GM23338 (cell line): ENCODE measurements at regions not wholly inside any gene's neighbourhood (a gene's known extent, or its start where the extent isn't known, plus 50 kb on each side); places are given as distances from the start of the nearest gene placed in this dataset.

Source experiments
- ATAC-seq: fragments of 200-7000 bp; cut with Tn5 transposase; 3 replicates; pipeline ENCODE4 v1.9.1; 2020
- DNase-seq: peaks from one replicate; pipeline ENCODE4 v3.0.0-alpha.2; 2015; ENCODE audit warnings: low spot score
- H2AFZ ChIP-seq: fragments of 200-600 bp; sonication (generic); 2 replicates; pipeline ENCODE4 v1.8.0; 2016; ENCODE audit warnings: antibody characterized with exemption, mild to moderate bottlenecking, moderate library complexity
- H3F3A ChIP-seq: fragments of 200-600 bp; sonication (generic); replicated peaks from 2 replicates; pipeline ENCODE4 v1.8.0; 2017; ENCODE audit warnings: antibody characterized with exemption, mixed run types, low read depth
- H3K27ac ChIP-seq: fragments of 200-600 bp; sonication (generic); 2 replicates; pipeline ENCODE4 v1.6.1; 2016; ENCODE audit warnings: low read depth
- H3K27me3 ChIP-seq: fragments of 200-600 bp; sonication (generic); 2 replicates; pipeline ENCODE4 v1.8.0; 2016; ENCODE audit warnings: mild to moderate bottlenecking, mixed run types, moderate library complexity; ENCODE audit not compliant: insufficient read depth
- H3K36me3 ChIP-seq: fragments of 200-600 bp; sonication (generic); 2 replicates; pipeline ENCODE4 v1.8.0; 2016; ENCODE audit warnings: mild to moderate bottlenecking; ENCODE audit not compliant: insufficient read depth
- H3K4me1 ChIP-seq: fragments of 200-600 bp; sonication (generic); 2 replicates; pipeline ENCODE4 v1.8.0; 2016; ENCODE audit warnings: mild to moderate bottlenecking, moderate library complexity; ENCODE audit not compliant: insufficient read depth
- H3K4me2 ChIP-seq: fragments of 200-600 bp; sonication (generic); 2 replicates; pipeline ENCODE4 v1.7.1; 2017; ENCODE audit warnings: mixed run types
- H3K4me3 ChIP-seq: fragments of 200-600 bp; sonication (generic); 2 replicates; pipeline ENCODE4 v1.6.1; 2016; ENCODE audit warnings: mixed run types
- H3K79me2 ChIP-seq: fragments of 200-600 bp; sonication (generic); replicated peaks from 2 replicates; pipeline ENCODE4 v1.8.0; 2017; ENCODE audit warnings: mild to moderate bottlenecking; ENCODE audit not compliant: insufficient read depth
- H3K9me2 ChIP-seq: fragments of 200-600 bp; sonication (generic); 2 replicates; pipeline ENCODE4 v1.8.0; 2017; ENCODE audit not compliant: insufficient read depth
- H4K20me1 ChIP-seq: fragments of 200-600 bp; sonication (generic); replicated peaks from 2 replicates; pipeline ENCODE4 v1.8.0; 2017; ENCODE audit warnings: mild to moderate bottlenecking; ENCODE audit not compliant: insufficient read depth
- H3K27ac Mint-ChIP-seq: 2 replicates; pipeline ENCODE4 v1.8.0; 2020; ENCODE audit warnings: inconsistent platforms, mild to moderate bottlenecking, moderate library complexity, mixed read lengths
- H3K27me3 Mint-ChIP-seq: 3 replicates; pipeline ENCODE4 v1.8.0; 2022; ENCODE audit warnings: low read depth, mild to moderate bottlenecking, moderate library complexity, mixed read lengths, inconsistent platforms; ENCODE audit not compliant: insufficient read depth, poor library complexity
- H3K36me3 Mint-ChIP-seq: 3 replicates; pipeline ENCODE4 v1.8.0; 2021; ENCODE audit warnings: low read depth, mild to moderate bottlenecking, inconsistent platforms, moderate library complexity, mixed read lengths
- H3K4me1 Mint-ChIP-seq: 3 replicates; pipeline ENCODE4 v1.8.0; 2020; ENCODE audit warnings: mild to moderate bottlenecking, inconsistent platforms, mixed read lengths
- H3K4me3 Mint-ChIP-seq: 3 replicates; pipeline ENCODE4 v1.8.0; 2021; ENCODE audit warnings: moderate library complexity, mild to moderate bottlenecking, inconsistent platforms, mixed read lengths
- H3K9me3 Mint-ChIP-seq: 3 replicates; pipeline ENCODE4 v1.8.0; 2020; ENCODE audit warnings: moderate library complexity, mild to moderate bottlenecking, inconsistent platforms, mixed read lengths
- CREB1 ChIP-seq: fragments of 250-450 bp; sonication (Bioruptor Pico); IDR thresholded peaks from 2 replicates; pipeline ENCODE4 v1.5.0; 2020; ENCODE audit warnings: low read depth, mild to moderate bottlenecking, moderate library complexity
- EZH2phosphoT487 ChIP-seq: fragments of 200-600 bp; sonication (generic); IDR thresholded peaks from one replicate; pipeline ENCODE4 v1.8.1; 2018; ENCODE audit warnings: antibody characterized with exemption; ENCODE audit not compliant: unreplicated experiment
- JUNB ChIP-seq: IDR thresholded peaks from one replicate; pipeline ENCODE4 v1.6.1; 2016; ENCODE audit warnings: antibody characterized with exemption; ENCODE audit not compliant: unreplicated experiment
- NANOG ChIP-seq: IDR thresholded peaks from 2 replicates; pipeline ENCODE4 v1.6.1; 2016; ENCODE audit warnings: antibody characterized with exemption, borderline replicate concordance
- POLR2AphosphoS5 ChIP-seq: IDR thresholded peaks from 2 replicates; pipeline ENCODE4 v1.6.1; 2016; ENCODE audit warnings: antibody characterized with exemption, low read depth
- ZNF114 ChIP-seq: fragments of 250-450 bp; sonication (Bioruptor Pico); IDR thresholded peaks from 2 replicates; pipeline ENCODE4 v1.5.0; 2020; ENCODE audit warnings: mild to moderate bottlenecking, moderate library complexity
- ZNF331 ChIP-seq: fragments of 250-450 bp; sonication (Bioruptor Pico); IDR thresholded peaks from 2 replicates; pipeline ENCODE4 v1.5.0; 2020; ENCODE audit warnings: low read depth, mild to moderate bottlenecking, moderate library complexity
- TF ChIP-seq, protein P1 (sequence below): IDR thresholded peaks from 2 replicates; pipeline ENCODE4 v1.6.1; 2016; ENCODE audit warnings: antibody characterized with exemption
- TF ChIP-seq, protein P2 (sequence below), 2 experiments: fragments of 200-600 bp in 1 of 2; sonication (generic) in 1 of 2; conservative IDR thresholded peaks; 2 replicates each; pipeline versions ENCODE4 v1.5.1 to v1.6.1; 2016 to 2017; ENCODE audit warnings: antibody characterized with exemption in 2 of 2, low read depth in 2 of 2, mild to moderate bottlenecking in 2 of 2, moderate library complexity in 1 of 2
- TF ChIP-seq, protein P3 (sequence below): fragments of 250-450 bp; sonication (Bioruptor Pico); IDR thresholded peaks from 2 replicates; pipeline ENCODE4 v1.5.0; 2020; ENCODE audit warnings: mild to moderate bottlenecking, moderate library complexity
- TF ChIP-seq, protein P4 (sequence below): IDR thresholded peaks from one replicate; pipeline ENCODE4 v1.6.1; 2018; ENCODE audit warnings: antibody characterized with exemption; ENCODE audit not compliant: unreplicated experiment

DNA sequence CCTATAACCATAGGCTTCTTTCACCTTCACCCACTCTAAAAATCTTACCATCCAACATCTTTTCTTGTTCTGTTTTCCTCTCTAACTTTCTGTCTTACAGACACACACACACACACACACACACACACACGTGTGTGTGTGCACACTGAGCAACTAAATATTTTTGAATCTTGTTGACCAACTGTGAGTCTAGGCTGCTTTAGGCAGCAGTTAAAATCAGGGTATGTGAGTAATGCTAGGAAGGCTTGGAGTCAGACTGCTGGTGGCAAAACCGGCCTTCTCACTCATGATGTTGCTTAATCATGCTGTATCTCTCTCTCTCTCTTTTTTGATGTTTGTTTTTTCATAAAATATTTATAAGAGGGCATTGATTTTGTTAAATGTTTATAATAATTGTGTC is 103.1 kb upstream of the TBX18 start:
- Histone ChIP-seq H3K4me3 (no peak overlapping the region), H3K4me2 (no peak overlapping the region), H4K20me1 (no peaks in the 10 kb centered on the region), H3K27ac (no peak overlapping the region), H3K27me3 (no peaks in the 10 kb centered on the region), H2AFZ (no peak overlapping the region; the same call in 1 of the 2 replicates), H3K36me3 (no peaks in the 10 kb centered on the region), H3F3A (no peaks in the 10 kb centered on the region), H3K9me2 (no peaks in the 10 kb centered on the region), H3K4me1 (no peaks in the 10 kb centered on the region), H3K79me2 (no peaks in the 10 kb centered on the region)
- Mint-ChIP-seq H3K27ac (no peak overlapping the region), H3K4me3 (no peak overlapping the region), H3K36me3 (no peaks in the 10 kb centered on the region), H3K4me1 (no peaks in the 10 kb centered on the region; the same call in 2 of the 3 replicates), H3K9me3 (no peaks in the 10 kb centered on the region), H3K27me3 (peaks cover 2% of the 10 kb centered on the region)
- TF ChIP-seq NANOG (no peak), ZNF114 (CRISPR knock-in tag) (no peak), ZNF331 (CRISPR knock-in tag) (no peak), POLR2AphosphoS5 (no peak), EZH2phosphoT487 (no peak), JUNB (no peak), CREB1 (no peak)
- TF ChIP-seq, protein P1, sequence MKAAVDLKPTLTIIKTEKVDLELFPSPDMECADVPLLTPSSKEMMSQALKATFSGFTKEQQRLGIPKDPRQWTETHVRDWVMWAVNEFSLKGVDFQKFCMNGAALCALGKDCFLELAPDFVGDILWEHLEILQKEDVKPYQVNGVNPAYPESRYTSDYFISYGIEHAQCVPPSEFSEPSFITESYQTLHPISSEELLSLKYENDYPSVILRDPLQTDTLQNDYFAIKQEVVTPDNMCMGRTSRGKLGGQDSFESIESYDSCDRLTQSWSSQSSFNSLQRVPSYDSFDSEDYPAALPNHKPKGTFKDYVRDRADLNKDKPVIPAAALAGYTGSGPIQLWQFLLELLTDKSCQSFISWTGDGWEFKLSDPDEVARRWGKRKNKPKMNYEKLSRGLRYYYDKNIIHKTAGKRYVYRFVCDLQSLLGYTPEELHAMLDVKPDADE = no peak
- TF ChIP-seq, protein P2, sequence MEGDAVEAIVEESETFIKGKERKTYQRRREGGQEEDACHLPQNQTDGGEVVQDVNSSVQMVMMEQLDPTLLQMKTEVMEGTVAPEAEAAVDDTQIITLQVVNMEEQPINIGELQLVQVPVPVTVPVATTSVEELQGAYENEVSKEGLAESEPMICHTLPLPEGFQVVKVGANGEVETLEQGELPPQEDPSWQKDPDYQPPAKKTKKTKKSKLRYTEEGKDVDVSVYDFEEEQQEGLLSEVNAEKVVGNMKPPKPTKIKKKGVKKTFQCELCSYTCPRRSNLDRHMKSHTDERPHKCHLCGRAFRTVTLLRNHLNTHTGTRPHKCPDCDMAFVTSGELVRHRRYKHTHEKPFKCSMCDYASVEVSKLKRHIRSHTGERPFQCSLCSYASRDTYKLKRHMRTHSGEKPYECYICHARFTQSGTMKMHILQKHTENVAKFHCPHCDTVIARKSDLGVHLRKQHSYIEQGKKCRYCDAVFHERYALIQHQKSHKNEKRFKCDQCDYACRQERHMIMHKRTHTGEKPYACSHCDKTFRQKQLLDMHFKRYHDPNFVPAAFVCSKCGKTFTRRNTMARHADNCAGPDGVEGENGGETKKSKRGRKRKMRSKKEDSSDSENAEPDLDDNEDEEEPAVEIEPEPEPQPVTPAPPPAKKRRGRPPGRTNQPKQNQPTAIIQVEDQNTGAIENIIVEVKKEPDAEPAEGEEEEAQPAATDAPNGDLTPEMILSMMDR (conservative IDR thresholded peaks at IDR 0.05; ENCODE audit: low read depth in 2 of 2) = no peak
- TF ChIP-seq, protein P3, sequence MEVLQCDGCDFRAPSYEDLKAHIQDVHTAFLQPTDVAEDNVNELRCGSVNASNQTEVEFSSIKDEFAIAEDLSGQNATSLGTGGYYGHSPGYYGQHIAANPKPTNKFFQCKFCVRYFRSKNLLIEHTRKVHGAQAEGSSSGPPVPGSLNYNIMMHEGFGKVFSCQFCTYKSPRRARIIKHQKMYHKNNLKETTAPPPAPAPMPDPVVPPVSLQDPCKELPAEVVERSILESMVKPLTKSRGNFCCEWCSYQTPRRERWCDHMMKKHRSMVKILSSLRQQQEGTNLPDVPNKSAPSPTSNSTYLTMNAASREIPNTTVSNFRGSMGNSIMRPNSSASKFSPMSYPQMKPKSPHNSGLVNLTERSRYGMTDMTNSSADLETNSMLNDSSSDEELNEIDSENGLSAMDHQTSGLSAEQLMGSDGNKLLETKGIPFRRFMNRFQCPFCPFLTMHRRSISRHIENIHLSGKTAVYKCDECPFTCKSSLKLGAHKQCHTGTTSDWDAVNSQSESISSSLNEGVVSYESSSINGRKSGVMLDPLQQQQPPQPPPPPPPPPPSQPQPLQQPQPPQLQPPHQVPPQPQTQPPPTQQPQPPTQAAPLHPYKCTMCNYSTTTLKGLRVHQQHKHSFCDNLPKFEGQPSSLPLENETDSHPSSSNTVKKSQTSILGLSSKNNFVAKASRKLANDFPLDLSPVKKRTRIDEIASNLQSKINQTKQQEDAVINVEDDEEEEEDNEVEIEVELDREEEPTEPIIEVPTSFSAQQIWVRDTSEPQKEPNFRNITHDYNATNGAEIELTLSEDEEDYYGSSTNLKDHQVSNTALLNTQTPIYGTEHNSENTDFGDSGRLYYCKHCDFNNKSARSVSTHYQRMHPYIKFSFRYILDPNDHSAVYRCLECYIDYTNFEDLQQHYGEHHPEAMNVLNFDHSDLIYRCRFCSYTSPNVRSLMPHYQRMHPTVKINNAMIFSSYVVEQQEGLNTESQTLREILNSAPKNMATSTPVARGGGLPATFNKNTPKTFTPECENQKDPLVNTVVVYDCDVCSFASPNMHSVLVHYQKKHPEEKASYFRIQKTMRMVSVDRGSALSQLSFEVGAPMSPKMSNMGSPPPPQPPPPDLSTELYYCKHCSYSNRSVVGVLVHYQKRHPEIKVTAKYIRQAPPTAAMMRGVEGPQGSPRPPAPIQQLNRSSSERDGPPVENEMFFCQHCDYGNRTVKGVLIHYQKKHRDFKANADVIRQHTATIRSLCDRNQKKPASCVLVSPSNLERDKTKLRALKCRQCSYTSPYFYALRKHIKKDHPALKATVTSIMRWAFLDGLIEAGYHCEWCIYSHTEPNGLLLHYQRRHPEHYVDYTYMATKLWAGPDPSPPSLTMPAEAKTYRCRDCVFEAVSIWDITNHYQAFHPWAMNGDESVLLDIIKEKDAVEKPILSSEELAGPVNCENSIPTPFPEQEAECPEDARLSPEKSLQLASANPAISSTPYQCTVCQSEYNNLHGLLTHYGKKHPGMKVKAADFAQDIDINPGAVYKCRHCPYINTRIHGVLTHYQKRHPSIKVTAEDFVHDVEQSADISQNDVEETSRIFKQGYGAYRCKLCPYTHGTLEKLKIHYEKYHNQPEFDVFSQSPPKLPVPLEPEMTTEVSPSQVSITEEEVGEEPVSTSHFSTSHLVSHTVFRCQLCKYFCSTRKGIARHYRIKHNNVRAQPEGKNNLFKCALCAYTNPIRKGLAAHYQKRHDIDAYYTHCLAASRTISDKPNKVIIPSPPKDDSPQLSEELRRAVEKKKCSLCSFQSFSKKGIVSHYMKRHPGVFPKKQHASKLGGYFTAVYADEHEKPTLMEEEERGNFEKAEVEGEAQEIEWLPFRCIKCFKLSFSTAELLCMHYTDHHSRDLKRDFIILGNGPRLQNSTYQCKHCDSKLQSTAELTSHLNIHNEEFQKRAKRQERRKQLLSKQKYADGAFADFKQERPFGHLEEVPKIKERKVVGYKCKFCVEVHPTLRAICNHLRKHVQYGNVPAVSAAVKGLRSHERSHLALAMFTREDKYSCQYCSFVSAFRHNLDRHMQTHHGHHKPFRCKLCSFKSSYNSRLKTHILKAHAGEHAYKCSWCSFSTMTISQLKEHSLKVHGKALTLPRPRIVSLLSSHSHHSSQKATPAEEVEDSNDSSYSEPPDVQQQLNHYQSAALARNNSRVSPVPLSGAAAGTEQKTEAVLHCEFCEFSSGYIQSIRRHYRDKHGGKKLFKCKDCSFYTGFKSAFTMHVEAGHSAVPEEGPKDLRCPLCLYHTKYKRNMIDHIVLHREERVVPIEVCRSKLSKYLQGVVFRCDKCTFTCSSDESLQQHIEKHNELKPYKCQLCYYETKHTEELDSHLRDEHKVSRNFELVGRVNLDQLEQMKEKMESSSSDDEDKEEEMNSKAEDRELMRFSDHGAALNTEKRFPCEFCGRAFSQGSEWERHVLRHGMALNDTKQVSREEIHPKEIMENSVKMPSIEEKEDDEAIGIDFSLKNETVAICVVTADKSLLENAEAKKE = no peak
- TF ChIP-seq, protein P4, sequence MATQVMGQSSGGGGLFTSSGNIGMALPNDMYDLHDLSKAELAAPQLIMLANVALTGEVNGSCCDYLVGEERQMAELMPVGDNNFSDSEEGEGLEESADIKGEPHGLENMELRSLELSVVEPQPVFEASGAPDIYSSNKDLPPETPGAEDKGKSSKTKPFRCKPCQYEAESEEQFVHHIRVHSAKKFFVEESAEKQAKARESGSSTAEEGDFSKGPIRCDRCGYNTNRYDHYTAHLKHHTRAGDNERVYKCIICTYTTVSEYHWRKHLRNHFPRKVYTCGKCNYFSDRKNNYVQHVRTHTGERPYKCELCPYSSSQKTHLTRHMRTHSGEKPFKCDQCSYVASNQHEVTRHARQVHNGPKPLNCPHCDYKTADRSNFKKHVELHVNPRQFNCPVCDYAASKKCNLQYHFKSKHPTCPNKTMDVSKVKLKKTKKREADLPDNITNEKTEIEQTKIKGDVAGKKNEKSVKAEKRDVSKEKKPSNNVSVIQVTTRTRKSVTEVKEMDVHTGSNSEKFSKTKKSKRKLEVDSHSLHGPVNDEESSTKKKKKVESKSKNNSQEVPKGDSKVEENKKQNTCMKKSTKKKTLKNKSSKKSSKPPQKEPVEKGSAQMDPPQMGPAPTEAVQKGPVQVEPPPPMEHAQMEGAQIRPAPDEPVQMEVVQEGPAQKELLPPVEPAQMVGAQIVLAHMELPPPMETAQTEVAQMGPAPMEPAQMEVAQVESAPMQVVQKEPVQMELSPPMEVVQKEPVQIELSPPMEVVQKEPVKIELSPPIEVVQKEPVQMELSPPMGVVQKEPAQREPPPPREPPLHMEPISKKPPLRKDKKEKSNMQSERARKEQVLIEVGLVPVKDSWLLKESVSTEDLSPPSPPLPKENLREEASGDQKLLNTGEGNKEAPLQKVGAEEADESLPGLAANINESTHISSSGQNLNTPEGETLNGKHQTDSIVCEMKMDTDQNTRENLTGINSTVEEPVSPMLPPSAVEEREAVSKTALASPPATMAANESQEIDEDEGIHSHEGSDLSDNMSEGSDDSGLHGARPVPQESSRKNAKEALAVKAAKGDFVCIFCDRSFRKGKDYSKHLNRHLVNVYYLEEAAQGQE = no peak
- DNase-seq = no peak
- ATAC-seq = no peak
